Glomerular endothelial cell (primary cell): ENCODE measurements at regions not wholly inside any gene's neighbourhood (a gene's known extent, or its start where the extent isn't known, plus 50 kb on each side); places are given as distances from the start of the nearest gene placed in this dataset.

Source experiments
- DNase-seq: peaks from one replicate; pipeline ENCODE4 v3.0.0-alpha.2; 2011; ENCODE audit warnings: low read depth, low spot score; ENCODE audit errors: extremely low read depth

DNA sequence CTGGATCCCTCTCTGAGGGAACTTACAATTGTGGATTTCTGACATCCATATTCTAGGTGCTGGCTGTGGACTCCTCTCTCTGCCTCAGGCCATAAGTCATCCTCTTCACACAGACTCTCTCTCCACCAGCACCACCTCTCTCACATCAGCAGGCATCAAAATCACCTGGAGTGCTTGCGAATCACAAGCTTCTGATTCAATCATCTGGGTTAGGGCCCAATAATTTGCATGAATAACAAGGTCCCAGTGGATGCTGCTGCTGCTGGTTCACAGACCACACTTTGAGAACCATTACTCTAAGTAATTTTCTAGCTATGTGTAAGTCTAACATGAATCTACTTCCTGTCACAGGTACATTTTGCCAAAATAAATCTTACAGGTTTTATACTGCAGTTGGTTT, 214.9 kb downstream of the DSEL start:
- DNase-seq: no peak

DNA sequence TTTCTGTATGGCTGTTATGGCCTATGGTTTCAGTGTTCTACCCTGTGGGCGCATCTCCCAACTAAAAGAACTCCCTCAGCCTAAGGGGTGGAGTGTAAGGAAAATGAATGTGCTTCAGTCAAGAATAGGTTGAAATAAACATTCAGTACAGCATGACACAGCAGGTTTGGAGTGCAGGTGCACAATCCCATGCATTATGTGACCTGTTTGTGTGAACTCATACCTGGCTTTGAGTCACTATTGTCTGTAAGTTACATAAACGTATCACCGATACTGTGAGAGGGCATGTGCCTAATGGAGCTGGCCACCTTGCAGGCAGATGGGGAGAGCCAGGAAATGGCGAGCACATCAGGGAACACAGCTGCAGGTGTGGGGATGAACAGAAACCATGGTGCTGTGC, 216.0 kb downstream of the DSEL start:
- no peak for DNase-seq

DNA sequence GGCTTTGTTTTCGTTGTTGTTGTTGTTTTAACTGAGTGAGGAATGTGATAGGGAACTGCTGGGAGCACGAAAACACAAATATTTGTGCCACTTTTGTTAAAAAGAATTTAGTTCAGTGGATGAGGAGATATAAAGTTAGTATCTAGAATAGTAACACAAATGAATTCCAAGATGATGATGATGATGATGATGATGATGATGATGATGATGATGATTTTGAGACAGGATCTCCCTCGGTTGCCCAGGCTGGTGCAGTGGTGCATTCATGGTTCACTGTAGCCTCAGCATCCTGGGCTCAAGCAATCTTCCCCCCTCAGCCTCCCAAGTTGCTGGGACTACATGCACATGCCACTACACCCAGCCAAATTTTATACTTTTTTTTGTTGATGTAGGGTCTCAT, 223.7 kb downstream of the DSEL start:
- no peak for DNase-seq

DNA sequence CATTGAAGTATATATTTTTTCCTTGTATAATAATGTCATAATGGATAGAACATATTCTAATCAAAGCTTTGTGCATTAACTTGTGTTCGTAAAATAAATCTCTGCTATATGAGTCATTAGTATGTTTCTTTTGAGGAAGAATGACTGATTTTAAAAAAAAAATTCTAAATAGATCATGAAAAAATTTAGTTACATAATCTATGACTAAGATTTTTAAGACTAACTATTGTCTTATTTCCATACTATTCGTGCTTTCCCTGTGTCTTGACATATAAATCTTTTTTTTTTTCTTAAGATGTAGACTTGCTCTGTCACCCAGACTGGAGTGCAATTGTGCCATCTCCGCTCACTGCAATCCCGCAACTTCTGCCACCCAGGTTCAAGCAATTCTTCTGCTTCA, 226.1 kb downstream of the DSEL start:
- DNase-seq: no peak

DNA sequence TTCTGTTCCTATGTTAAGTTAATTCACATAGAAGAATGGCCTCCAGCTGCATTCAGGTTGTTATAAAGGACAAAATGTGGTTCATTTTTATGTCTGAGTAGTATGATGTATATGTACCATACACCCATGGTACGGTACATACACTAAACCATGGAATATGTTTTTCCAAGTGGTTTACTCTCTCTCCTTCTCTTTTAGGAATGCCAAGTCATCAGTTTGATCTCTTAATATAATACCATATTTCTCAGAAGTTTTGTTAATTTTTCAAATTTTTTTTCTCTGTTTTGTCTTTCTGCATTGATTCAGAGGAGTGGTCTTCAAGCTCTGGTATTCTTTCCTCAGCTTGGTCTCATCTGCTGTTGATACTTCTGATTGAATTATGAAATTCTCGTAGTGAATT, 230.9 kb downstream of the DSEL start:
- DNase-seq: no peak

DNA sequence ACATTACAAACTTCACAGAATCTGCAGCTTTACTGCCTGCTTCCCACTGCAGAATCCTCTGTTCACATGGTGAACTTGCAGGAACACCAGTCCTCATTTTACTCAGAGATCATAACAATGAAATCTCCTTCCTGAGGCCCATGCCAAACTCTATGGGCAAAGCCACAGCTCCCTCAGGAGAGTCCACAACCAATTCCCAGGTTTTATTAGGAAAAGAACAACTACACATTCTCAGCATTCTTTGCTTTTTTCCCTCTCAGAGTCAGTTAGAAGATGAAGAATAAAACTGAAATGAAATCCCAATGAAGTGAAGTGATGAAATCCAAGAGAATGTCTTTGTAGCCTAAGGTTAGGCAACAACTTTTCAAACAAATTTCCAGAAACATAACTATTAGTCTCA, 233.7 kb downstream of the DSEL start:
- DNase-seq: no peak

DNA sequence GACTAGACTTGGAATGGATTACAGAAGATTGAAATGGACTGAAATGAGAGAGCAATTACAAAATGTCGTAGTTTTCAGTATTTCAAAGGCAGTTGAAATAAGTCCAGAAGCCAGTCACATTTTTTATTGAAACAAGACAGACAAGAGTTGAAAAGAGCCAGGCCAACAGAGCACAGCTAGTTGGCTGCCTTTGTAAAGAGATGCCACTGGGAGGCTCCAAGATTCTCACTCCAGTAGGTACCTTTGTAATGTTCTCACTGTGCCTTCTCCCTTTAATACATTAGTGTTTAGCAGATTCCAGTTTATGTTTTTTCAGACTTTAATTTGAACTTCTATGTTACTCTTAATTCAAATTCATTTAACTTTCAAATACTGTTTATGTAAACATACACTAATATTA, 234.8 kb downstream of the DSEL start:
- no peak for DNase-seq

DNA sequence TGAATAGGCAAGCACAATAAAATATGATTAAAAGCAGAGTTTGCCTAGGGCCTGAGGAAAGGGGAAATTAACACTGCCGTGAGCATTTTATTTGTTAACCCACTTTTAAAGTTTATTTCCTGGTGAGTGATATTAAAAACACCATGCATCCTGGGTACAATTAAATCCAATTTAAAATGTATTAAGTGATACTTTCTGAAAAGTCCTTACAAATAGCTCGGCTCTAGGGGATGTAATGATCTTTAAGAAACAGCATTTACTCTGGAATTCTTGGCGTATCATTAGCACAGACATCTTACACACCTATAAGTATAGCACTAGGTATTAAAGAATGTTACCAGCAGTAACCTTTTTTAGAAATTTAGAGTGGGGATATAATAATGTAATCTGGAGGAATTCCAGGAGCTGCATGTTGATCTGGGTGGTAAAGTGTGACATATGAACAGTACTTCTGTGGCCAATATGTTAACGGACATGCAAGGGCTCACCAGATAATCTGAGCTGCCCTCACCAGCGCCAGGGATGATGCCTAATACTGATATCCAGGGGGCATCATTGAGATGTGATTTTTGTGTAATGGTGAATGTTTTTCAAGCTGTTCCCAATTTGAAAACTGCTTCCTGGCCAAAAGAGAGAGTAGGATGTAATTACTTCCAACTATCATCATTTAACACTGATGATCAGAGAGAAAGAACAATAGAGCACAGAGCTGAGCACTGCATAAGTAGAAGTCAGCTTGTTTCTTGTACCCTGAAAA, 235.9 kb downstream of the DSEL start:
- no peak for DNase-seq

DNA sequence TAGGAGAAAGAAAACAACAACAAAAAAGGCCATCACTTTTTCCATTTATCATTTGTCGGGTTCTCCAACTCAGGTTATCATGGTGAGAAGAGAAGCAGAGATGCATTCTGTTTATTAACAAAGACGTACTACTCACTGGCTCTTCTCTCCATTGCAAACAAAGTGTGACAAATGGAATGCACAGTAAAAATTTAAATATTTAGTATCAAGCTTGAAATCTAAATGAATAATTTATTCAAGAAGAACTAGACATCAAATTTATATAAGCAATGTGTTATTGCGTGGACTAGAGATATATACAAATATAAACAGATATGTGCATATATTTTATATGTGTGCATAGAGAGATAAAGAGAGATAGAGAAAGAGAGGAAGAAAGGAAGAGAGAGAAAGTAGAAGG, 236.5 kb downstream of the DSEL start:
- no peak for DNase-seq

DNA sequence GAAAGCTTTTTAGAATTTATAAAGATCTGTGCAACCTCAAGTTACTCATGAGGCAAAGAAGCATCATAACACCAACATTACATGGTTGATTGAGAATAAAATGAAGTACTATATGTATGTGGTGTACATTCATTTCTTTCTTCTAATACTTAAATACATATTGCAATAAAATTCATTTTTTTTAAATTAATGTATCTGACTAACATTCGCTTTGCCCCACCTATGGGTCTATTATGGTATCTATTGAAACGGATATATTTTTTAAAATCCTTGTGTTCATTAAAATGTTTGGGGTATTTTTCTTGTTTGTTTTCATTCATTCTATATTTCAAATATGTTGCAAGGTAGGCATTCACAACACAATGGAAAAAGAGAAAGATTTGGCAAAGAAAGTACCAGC, 237.5 kb downstream of the DSEL start:
- no peak for DNase-seq

DNA sequence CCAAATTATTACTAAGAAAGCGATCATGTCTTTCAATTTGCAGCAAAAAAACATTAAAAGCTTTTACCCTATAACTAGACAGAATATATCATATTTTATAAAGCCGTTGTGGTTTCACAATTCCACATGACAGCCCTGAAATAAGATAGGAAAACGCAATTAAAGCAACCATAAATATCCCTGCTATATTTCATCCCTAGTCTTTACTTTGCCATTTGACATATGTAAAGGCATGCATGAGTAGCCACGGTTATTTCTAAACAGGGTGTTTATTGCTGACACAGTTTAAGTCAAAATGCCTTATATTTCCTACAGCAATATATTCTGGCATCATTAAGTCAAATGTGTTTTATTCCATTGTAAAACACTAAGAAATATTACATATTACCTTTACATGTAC, 239.9 kb downstream of the DSEL start:
- DNase-seq: no peak

DNA sequence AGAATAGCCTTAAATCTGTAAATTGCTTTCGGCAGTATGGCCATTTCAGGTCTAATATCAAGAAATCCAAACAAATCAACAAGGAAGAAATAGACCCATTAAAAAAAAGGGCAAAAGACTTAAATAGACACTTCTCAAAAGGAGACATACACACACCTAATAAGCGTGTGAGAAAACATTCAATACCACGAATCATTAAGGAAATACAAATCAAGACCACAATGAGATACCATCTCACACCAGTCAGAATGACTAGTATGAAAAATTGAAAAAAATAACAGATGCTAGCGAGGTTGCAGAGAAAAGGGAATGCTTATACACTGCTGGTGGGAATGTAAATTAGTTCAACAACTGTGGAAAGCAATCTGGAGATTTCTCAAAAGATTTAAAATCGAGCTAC, 243.2 kb downstream of the DSEL start:
- no peak for DNase-seq

DNA sequence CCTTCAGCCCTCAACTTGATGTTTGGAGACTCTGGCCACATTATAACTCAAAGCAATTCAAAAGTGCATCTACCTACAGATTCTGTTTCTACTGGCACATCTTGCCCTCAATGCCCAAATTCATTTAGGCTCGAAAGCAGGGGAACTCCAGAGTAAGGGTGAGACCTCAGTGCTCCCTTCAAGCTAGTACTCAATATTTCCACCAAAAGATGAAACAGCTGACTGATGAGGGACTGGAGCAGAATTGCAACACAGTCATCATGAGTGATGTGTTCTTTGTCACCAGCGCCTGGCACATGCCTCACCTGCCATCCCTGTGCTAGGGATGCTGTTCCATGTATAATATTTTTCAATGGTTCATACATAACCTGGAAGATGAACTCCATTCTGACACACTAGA, 247.3 kb downstream of the DSEL start:
- DNase-seq: no peak

DNA sequence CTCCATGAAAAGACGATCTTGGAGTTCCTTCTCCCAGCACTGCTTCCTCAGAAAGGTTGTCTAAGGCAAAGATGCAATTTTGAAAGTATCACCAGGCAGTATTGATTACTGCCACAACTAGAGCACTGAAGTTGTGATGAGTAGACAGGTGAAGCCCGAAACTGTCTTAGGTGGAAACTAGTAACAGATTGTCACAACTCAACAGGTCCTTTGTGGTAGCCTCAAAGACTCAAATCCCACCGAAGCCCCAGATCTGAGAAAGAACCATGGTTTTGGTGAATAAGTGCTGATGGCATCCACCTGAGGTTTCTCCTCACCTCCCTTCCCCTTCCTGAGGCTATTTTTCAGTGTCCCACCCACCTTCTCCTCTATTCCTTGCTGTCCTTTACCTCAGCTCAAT, 248.0 kb downstream of the DSEL start:
- DNase-seq: no peak

DNA sequence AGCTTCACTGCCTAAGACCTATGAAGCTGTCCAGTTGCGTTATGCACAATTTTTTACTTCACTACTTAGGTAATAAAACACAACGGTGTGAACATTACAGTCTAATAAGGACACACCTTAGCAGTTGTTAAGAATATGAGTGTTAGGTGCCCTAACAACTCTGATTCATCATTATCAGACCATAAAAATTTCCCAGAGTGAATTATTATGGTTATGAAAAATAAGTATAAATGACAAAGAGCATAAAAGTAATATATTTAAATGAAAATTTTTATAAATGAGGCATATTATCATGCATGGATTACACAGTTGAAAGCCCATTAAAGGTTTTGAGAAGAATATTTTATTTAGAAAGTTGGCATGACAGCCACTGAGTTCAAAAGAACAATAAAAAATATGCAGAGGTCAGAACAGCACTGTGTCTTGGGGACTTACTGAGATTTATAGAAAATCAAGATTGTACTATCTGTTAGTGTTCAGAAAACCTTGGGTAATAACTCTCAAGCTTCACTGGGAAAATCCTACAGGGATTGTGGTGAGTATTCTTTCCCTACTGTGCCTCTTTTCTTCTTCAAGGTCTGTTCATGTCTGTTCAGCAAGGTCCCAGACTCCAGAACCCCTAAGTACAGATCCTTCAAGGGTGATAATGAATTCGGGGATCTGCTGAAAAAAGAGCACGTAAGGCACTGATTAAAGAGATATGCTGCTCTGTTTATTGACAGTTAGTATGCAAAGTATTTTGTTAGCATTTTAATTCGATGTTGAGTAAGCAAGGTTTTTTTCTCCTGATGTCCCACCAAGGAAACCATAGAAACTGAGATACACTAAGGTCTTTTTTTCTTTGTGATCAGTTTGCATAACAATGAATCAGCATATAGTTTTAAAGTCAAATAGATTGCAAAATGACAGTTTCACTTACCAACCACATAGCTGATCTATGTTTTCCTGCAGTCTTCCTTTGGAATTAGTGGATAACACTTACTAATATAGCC, 250.0 kb downstream of the DSEL start:
- no peak for DNase-seq

DNA sequence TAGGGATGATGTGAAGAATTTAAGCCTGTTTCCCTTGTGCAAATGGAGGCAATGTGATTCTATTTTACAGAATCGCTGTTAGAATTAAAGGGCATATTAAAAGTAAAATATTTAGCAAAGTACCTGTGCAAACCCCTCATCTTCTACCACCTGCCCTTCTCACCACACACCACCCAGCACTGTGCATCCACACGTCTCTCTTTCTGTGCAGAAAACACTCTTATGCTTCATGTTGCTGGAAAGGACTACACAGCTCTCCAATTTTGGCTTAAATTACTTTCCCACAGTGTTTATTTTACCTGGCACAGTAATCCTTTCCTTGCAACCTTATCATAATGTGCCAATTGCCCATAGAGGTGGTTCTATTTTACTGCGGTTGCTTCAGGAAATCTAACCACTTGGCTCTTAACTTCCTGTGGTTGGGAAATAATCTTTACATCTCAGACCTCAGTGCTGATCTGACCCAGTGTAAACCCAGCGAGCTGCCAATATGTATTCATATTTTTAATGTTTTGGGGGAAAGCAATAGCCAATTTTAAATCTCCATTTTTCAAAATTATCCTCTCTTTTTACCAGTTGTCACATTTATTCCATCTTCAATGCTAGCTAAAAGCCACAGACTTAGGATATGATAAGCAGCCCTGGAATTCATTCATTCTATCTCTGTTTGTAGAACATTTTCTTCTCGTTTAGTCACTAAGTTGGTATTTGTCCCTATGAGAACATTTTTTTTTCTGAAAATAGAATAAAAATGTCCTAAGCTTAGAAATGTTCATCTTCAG, 250.9 kb downstream of the DSEL start:
- no peak for DNase-seq

DNA sequence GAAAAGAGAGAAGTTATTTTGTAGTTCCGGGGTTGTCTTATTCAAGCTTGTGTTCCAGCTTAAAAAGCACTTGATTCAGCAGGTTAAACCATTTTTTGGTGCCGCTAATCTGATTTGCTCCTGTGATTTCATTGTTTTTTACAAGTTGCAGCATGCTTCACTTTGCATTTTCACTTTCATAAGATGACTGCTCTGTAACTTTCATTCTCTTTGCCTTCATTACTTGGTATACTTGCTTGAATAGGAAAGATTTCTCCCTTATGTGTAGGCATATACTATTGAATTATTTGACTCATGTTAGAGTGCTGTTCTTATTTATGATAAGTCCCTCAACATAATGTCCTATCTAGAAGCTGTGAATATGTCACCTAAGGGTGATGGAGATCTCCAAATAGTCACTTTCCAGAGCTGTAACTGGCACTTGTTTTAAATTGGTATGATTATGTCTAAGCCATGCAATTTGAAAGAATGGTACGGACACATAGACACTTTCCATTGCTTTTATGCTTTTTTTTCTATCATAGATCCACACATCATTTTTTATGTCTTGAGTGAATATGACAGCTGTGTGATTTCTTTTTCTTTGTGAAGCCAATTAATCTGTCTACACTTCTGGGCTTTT, 254.5 kb downstream of the DSEL start:
- DNase-seq: no peak

DNA sequence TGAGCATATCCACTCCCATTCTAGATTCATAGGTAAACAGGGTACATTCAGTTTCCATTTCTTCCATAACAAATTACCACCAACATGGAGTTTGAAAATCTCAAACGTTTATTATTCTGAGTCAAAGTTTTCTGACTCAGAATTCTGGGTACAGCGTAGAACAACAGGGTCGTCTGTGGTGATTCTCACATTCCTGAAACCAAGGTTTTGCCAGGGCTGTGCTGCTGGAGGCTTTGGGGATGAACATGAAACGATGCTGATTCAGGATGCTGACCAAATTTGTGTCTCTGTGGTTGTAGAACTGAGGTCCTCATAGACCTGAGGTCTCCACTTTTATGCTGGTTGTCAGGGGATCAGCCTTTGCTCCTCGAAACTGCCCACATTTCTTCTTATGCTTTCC, 255.7 kb downstream of the DSEL start:
- no peak for DNase-seq

DNA sequence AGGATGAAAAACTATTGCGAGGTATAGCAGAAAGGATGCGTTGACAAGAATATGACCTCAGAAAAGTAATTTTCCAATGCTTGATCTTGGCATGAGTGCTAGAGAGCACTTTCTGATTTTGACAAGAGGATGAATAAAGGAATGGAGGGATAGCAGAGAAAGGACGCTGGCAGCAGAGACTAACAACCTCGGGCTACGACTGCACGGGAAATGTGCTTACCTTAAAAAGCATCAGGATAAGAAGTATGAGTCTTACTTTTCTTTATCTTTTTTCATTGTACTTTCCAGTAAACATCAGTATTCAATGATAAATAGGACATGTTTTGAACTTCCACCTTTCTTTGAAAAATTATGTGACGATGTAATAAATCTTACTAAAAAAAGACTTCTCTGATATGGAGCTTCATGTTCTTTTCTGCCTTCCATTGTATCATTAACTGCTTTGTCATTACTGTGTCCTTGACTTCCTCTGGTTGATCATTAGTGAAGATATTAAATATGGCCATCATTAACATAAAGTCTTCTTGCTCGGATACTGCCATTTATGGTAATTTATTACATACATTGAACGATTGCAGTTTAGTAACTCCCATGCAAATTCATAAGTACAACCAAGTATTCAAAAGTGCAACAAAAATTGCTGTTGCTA, 265.6 kb downstream of the DSEL start:
- DNase-seq: no peak

DNA sequence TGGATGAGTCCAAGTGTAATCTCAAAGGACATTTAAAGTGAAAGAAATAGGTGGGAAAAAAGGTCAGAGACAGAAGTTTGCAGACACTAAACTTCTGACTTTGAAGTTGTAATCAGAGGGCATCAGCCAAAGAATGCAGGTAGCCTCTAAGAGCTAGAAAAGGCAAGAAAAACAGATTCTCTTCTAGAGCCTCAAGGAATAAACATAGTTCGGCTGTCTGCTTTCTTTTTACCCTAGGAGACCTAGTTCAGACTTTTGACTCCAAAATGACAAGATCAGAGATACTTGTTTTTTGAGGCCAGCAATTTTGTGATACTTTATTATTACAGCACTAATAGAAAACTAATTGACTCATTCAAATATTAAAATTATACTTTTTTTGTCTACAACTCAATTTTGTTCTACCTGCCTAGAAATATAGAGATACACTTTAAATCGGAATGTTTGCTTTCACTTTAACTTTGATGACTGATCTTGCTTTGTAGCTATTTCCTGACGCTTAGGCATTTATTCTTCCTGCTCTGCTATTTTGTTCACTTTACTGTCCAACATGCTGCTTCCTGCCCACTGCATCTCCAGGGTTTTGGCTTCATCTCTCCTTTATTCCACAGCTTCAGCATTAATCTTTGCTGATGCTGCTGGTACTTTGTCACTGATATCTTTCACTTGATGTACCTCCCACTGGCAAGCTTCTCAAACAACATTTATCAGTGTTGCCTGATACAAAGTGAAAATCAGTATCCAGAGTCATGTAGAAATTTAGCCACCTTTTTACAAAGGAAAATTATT, 272.5 kb downstream of the DSEL start:
- no peak for DNase-seq
